CD14-positive monocyte (primary cell): ENCODE measurements at regions not wholly inside any gene's neighbourhood (a gene's known extent, or its start where the extent isn't known, plus 50 kb on each side); places are given as distances from the start of the nearest gene placed in this dataset.
A peak's percentile ranks its signal among the peaks of the same experiment; 100 is the strongest.
"Not testable (repeated sequence)": the region's sequence is repeated elsewhere in the genome, so short reads cannot be mapped to it uniquely, and the experiment has no call there.

Experiments used
- DNase-seq, 3 donors: peaks; one replicate each; pipeline ENCODE4 v3.0.0-alpha.2; 2011 to 2022
- H2AFZ ChIP-seq: 2 replicates; pipeline ENCODE4 v1.6.0; 2012; ENCODE audit warnings: mild to moderate bottlenecking, low read depth, low read length, inconsistent platforms; ENCODE audit not compliant: insufficient read depth, poor library complexity, severe bottlenecking
- H3K27ac ChIP-seq, 2 donors: 1 replicate in 1 of 2; 2 replicates in 1 of 2; pipeline ENCODE4 v1.5.1; 2012 to 2013; ENCODE audit warnings: low read length in 2 of 2, control low read depth in 1 of 2, inconsistent platforms in 1 of 2, low read depth in 1 of 2, mild to moderate bottlenecking in 1 of 2
- H3K27me3 ChIP-seq, 2 donors: one replicate each; pipeline versions ENCODE4 v1.6.0 to v1.6.1; 2011 to 2013; ENCODE audit warnings: low read length in 2 of 2; ENCODE audit not compliant: control insufficient read depth in 2 of 2, insufficient read depth in 2 of 2
- H3K36me3 ChIP-seq, 2 donors: replicated peaks in 1 of 2; 1 replicate in 1 of 2; 2 replicates in 1 of 2; pipeline versions ENCODE4 v1.5.1 to v1.6.1; 2012 to 2013; ENCODE audit warnings: low read length in 2 of 2, control low read depth in 1 of 2, inconsistent platforms in 1 of 2, mild to moderate bottlenecking in 1 of 2; ENCODE audit not compliant: insufficient read depth in 2 of 2, control insufficient read depth in 1 of 2
- H3K4me1 ChIP-seq, 2 donors: 1 replicate in 1 of 2; 2 replicates in 1 of 2; pipeline versions ENCODE4 v1.5.1 to v1.6.1; 2012 to 2013; ENCODE audit warnings: low read length in 2 of 2, control low read depth in 1 of 2, inconsistent platforms in 1 of 2, mild to moderate bottlenecking in 1 of 2, moderate library complexity in 1 of 2; ENCODE audit not compliant: insufficient read depth in 2 of 2, control insufficient read depth in 1 of 2
- H3K4me2 ChIP-seq: replicated peaks from 2 replicates; pipeline ENCODE3; 2012; ENCODE audit warnings: low read length, moderate library complexity, mild to moderate bottlenecking; ENCODE audit not compliant: poor library complexity, severe bottlenecking; ENCODE audit errors: extremely low read depth
- H3K4me3 ChIP-seq, 3 experiments: fragments of 200-600 bp in 1 of 3; sonication (generic) in 1 of 3; replicated peaks in 1 of 3; 1 replicate in 2 of 3; 2 replicates in 1 of 3; pipeline ENCODE4 v1.5.1; 2011 to 2013; ENCODE audit warnings: low read length in 3 of 3, mild to moderate bottlenecking in 3 of 3, control low read depth in 2 of 3, low read depth in 2 of 3, inconsistent platforms in 1 of 3, moderate library complexity in 1 of 3
- H3K79me2 ChIP-seq: 2 replicates; pipeline ENCODE4 v1.6.0; 2012; ENCODE audit warnings: mild to moderate bottlenecking, control low read depth, inconsistent platforms, low read length, moderate library complexity; ENCODE audit not compliant: insufficient read depth
- H3K9ac ChIP-seq: 2 replicates; pipeline ENCODE4 v1.6.0; 2017; ENCODE audit warnings: low read length, mild to moderate bottlenecking; ENCODE audit not compliant: insufficient read depth, poor library complexity, severe bottlenecking
- H3K9me3 ChIP-seq, 2 donors: replicated peaks in 1 of 2; 1 replicate in 1 of 2; 2 replicates in 1 of 2; pipeline versions ENCODE4 v1.5.1 to v1.6.1; 2012 to 2013; ENCODE audit warnings: low read length in 2 of 2, control low read depth in 1 of 2; ENCODE audit not compliant: control insufficient read depth in 1 of 2, insufficient read depth in 1 of 2
- H4K20me1 ChIP-seq: 2 replicates; pipeline ENCODE4 v1.6.0; 2012; ENCODE audit warnings: mild to moderate bottlenecking, low read length, control low read depth, moderate library complexity; ENCODE audit not compliant: insufficient read depth
- H3K27ac Mint-ChIP-seq, 7 donors: one replicate each; pipeline ENCODE4 v1.8.0; 2020; ENCODE audit warnings: mild to moderate bottlenecking in 7 of 7, mixed read lengths in 7 of 7, moderate library complexity in 6 of 7, inconsistent platforms in 2 of 7
- H3K27me3 Mint-ChIP-seq, 3 donors: one replicate each; pipeline ENCODE4 v1.8.0; 2021 to 2022; ENCODE audit warnings: low read depth in 3 of 3, mild to moderate bottlenecking in 3 of 3, mixed read lengths in 3 of 3, moderate library complexity in 3 of 3, inconsistent platforms in 1 of 3
- H3K36me3 Mint-ChIP-seq, 2 donors: one replicate each; pipeline ENCODE4 v1.8.0; 2020; ENCODE audit warnings: mixed read lengths in 2 of 2, inconsistent platforms in 1 of 2, mild to moderate bottlenecking in 1 of 2
- H3K4me1 Mint-ChIP-seq: one replicate; pipeline ENCODE4 v1.8.0; 2020; ENCODE audit warnings: mild to moderate bottlenecking, mixed read lengths
- H3K4me3 Mint-ChIP-seq, 2 donors: one replicate each; pipeline ENCODE4 v1.8.0; 2020; ENCODE audit warnings: mild to moderate bottlenecking in 2 of 2, mixed read lengths in 2 of 2, moderate library complexity in 1 of 2
- H3K9me3 Mint-ChIP-seq, 7 donors: one replicate each; pipeline ENCODE4 v1.8.0; 2020 to 2022; ENCODE audit warnings: mixed read lengths in 7 of 7, mild to moderate bottlenecking in 6 of 7, moderate library complexity in 6 of 7, inconsistent platforms in 2 of 7
- CTCF ChIP-seq: fragments of 200-600 bp; IDR thresholded peaks from one replicate; pipeline ENCODE4 v1.8.0; 2022; ENCODE audit warnings: antibody characterized with exemption, mild to moderate bottlenecking
- WGBS: methylation state at CpG from one replicate; pipeline ENCODE4 v1.1.5; 2013; ENCODE audit warnings: missing lambda C conversion rate; ENCODE audit not compliant: insufficient coverage; 5-methylcytosine and 5-hydroxymethylcytosine counted together
- intact Hi-C, 2 donors: fragments of 100-400 bp; cut with micrococcal nuclease; formaldehyde crosslinking; loops; one replicate each; pipeline versions ENCODE4 v1.15.0 to v1.15.1; 2023

- TF ChIP-seq CTCF, result no peak
- peaks cover 0 to 4% (median 0%) of the 10 kb centered on the region in 7 donors for H3K9me3 Mint-ChIP-seq
- no peaks in the 10 kb centered on the region for H3K4me1 ChIP-seq
- no peak overlapping the region for H3K27ac Mint-ChIP-seq
- no peak overlapping the region for H3K4me2 ChIP-seq
- H3K4me3 ChIP-seq, result no peak overlapping the region
- H3K9ac ChIP-seq, result no peak overlapping the region
- no peaks in the 10 kb centered on the region for H3K4me1 Mint-ChIP-seq
- intact Hi-C loops, result no loop called here
- no CpG with 5 or more reads among the region's 3 CpGs for WGBS
- no peak overlapping the region for H2AFZ ChIP-seq
- no peak overlapping the region for H3K27ac ChIP-seq
- H3K79me2 ChIP-seq, result no peaks in the 10 kb centered on the region
- no peak overlapping the region for H3K4me3 Mint-ChIP-seq
- H4K20me1 ChIP-seq, result no peaks in the 10 kb centered on the region
- no peaks in the 10 kb centered on the region for H3K36me3 ChIP-seq
- no peaks in the 10 kb centered on the region for H3K27me3 ChIP-seq
- DNase-seq, result no peak
- H3K27me3 Mint-ChIP-seq, result no peaks in the 10 kb centered on the region
- no peaks in the 10 kb centered on the region for H3K9me3 ChIP-seq
- no peaks in the 10 kb centered on the region for H3K36me3 Mint-ChIP-seq
Observed at GRCh38 chr2:57049273-57049672, 865.5 kb downstream of the CCDC85A start.

GRCh38 chr2:57050007-57050406, 866.2 kb downstream of the CCDC85A start:
- Histone ChIP-seq H3K9me3 (no peaks in the 10 kb centered on the region), H3K36me3 (no peaks in the 10 kb centered on the region), H3K9ac (no peak overlapping the region), H3K27ac (no peak overlapping the region), H2AFZ (no peak overlapping the region), H3K4me2 (no peak overlapping the region), H3K4me3 (no peak overlapping the region), H4K20me1 (no peaks in the 10 kb centered on the region), H3K27me3 (no peaks in the 10 kb centered on the region), H3K79me2 (no peaks in the 10 kb centered on the region), H3K4me1 (no peaks in the 10 kb centered on the region)
- Mint-ChIP-seq H3K4me1 (no peaks in the 10 kb centered on the region), H3K36me3 (no peaks in the 10 kb centered on the region), H3K27me3 (no peaks in the 10 kb centered on the region), H3K4me3 (no peak overlapping the region), H3K9me3 (peaks cover 0 to 4% (median 0%) of the 10 kb centered on the region in 7 donors), H3K27ac (peak overlapping the region in 1 of 7 donors; percentile 41)
- no peak for TF ChIP-seq CTCF
- WGBS, result no CpG with 5 or more reads among the region's 3 CpGs
- DNase-seq, result no peak
- intact Hi-C loops, result no loop called here

- H3K27ac Mint-ChIP-seq, H3K9me3 ChIP-seq, H3K4me2 ChIP-seq, intact Hi-C loops, H3K27ac ChIP-seq, H3K4me1 ChIP-seq, H3K9me3 Mint-ChIP-seq, DNase-seq, H3K36me3 ChIP-seq, H3K27me3 ChIP-seq, H3K79me2 ChIP-seq, H3K27me3 Mint-ChIP-seq, H2AFZ ChIP-seq, H3K4me3 ChIP-seq, H3K4me1 Mint-ChIP-seq, H4K20me1 ChIP-seq, H3K4me3 Mint-ChIP-seq, H3K9ac ChIP-seq, H3K36me3 Mint-ChIP-seq: not testable (repeated sequence)
- no CpG with 5 or more reads among the region's 1 CpG for WGBS
Observed at GRCh38 chr2:57066301-57066700, 882.5 kb downstream of the CCDC85A start.
